ENCODE measurements at regions not wholly inside any gene's neighbourhood (a gene's known extent, or its start where the extent isn't known, plus 50 kb on each side); places are given as distances from the start of the nearest gene placed in this dataset.
"Not testable (repeated sequence)": the region's sequence is repeated elsewhere in the genome, so short reads cannot be mapped to it uniquely, and the experiment has no call there.

DNA sequence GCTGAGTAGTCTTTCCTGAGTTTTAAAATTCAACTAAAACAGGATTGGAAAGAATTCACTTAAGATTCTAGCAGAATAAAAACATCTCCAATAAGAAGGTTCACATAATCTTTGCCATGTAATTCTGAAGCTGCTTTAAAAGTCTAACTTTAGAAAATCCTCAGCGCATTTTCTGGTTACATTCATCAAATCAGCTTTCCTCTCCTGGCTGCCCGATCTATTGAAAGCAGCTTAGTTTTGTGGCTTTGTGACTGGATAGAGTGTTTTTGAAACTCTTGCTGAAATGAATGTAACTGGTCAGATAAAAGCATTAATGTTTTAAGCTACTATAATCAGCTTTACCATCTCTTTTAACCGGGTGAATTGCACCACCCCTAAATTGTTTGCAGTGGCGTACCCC lies 66.8 kb downstream of the DOP1B start:
- H3K27ac ChIP-seq, result no peak overlapping the region
- H3K4me1 ChIP-seq, result peaks cover 0 to 1% (median 0%) of the 10 kb centered on the region in 3 donors
- WGBS, 2 donors, result 89 to 93% methylated on average over 4 of the region's 4 CpGs
- no peaks in the 10 kb centered on the region for H3K9me3 ChIP-seq
- no peak for DNase-seq
- intact Hi-C loops (cut with DNase I), result no loop called here
- peaks cover 0 to 98% (median 12%) of the 10 kb centered on the region in 3 donors for H3K36me3 ChIP-seq
- TF ChIP-seq POLR2A (IDR thresholded peaks at IDR 0.05) (no peak), CTCF (IDR thresholded peaks at IDR 0.05) (no peak)
- H3K27me3 ChIP-seq, result no peaks in the 10 kb centered on the region
- H3K4me3 ChIP-seq, result no peak overlapping the region

- 34 to 72% methylated on average over 3 to 4 of the region's 4 CpGs for WGBS, 2 donors
- no peak for DNase-seq
- no peaks in the 10 kb centered on the region for H3K27me3 ChIP-seq
- no peak overlapping the region for H3K4me3 ChIP-seq
- H3K9me3 ChIP-seq, result no peaks in the 10 kb centered on the region
- TF ChIP-seq POLR2A (IDR thresholded peaks at IDR 0.05), result no peak
- no peak for TF ChIP-seq CTCF (IDR thresholded peaks at IDR 0.05)
- intact Hi-C loops (cut with DNase I), result no loop called here
- H3K36me3 ChIP-seq, result peaks cover 0 to 89% (median 7%) of the 10 kb centered on the region in 3 donors
- H3K4me1 ChIP-seq, result peaks cover 10 to 40% (median 14%) of the 10 kb centered on the region in 3 donors
- H3K27ac ChIP-seq, result peak overlapping the region in 2 of 4 donors; percentile 51 to 67
These were observed 72.6 kb downstream of the DOP1B start for GRCh38 chr21:36229181-36229580.

DNA sequence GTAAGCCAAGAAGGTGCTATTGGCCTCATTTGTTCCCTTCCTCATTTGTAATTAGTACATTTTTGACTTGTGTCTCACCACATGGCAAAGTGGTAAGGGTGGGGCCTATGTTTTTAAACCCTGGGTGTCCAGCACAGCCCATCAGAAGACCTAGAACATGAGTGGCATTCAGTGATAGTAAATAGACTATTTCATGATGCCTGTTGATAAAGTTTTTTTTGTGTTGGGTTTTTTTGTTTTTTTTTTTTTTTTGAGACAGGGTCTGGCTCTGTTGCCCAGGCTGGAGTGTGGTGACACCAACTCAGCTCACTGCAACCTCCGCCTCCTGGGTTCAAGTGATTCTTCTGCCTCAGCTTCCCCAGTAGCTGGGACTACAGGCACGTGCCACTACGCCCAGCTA lies 74.8 kb downstream of the DOP1B start:
- WGBS, 2 donors, result 100% methylated on average over 1 to 3 of the region's 3 CpGs
- intact Hi-C loops (cut with DNase I), result not testable (repeated sequence)

GRCh38 chr21:36232641-36233040 lies 76.0 kb downstream of the DOP1B start:
- no peak for DNase-seq
- H3K36me3 ChIP-seq, result peaks cover 0 to 65% (median 0%) of the 10 kb centered on the region in 3 donors
- 47 to 63% methylated on average over 8 to 9 of the region's 9 CpGs for WGBS, 2 donors
- intact Hi-C loops (cut with DNase I), result no loop called here
- no peak for TF ChIP-seq CTCF (IDR thresholded peaks at IDR 0.05)
- TF ChIP-seq POLR2A (IDR thresholded peaks at IDR 0.05), result no peak
- H3K27ac ChIP-seq, result peak overlapping the region in 3 of 4 donors; percentile 54 to 77 (median 77)
- no peaks in the 10 kb centered on the region for H3K27me3 ChIP-seq
- H3K9me3 ChIP-seq, result no peaks in the 10 kb centered on the region
- H3K4me3 ChIP-seq, result no peak overlapping the region
- H3K4me1 ChIP-seq, result peaks cover 10 to 50% (median 14%) of the 10 kb centered on the region in 3 donors

More for the DNA sequence above, 74.8 kb downstream of the DOP1B start:
- H3K27me3 ChIP-seq, H3K4me3 ChIP-seq, DNase-seq, H3K27ac ChIP-seq, H3K9me3 ChIP-seq: not testable (repeated sequence)
- Histone ChIP-seq H3K36me3 (peaks cover 0 to 67% (median 0%) of the 10 kb centered on the region in 3 donors), H3K4me1 (peaks cover 10 to 45% (median 14%) of the 10 kb centered on the region in 3 donors)

GRCh38 chr21:36235058-36235582 lies 78.5 kb downstream of the DOP1B start:
- H3K27me3 ChIP-seq, result no peaks in the 10 kb centered on the region
- DNase-seq, result no peak
- intact Hi-C loops (cut with DNase I), result no loop called here
- WGBS, 2 donors, result 94 to 95% methylated on average over 6 to 7 of the region's 8 CpGs
- TF ChIP-seq POLR2A (IDR thresholded peaks at IDR 0.05) (no peak), CTCF (IDR thresholded peaks at IDR 0.05) (no peak)
- no peak overlapping the region for H3K4me3 ChIP-seq
- no peaks in the 10 kb centered on the region for H3K9me3 ChIP-seq
- H3K27ac ChIP-seq, result no peak overlapping the region
- peaks cover 7 to 34% (median 14%) of the 10 kb centered on the region in 3 donors for H3K4me1 ChIP-seq
- peaks cover 0 to 68% (median 7%) of the 10 kb centered on the region in 3 donors for H3K36me3 ChIP-seq
